H54 (cell line): ENCODE measurements at regions not wholly inside any gene's neighbourhood (a gene's known extent, or its start where the extent isn't known, plus 50 kb on each side); places are given as distances from the start of the nearest gene placed in this dataset.

Source experiments
- DNase-seq: peaks from one replicate; pipeline ENCODE4 v3.0.0; 2011; ENCODE audit warnings: low spot score, mixed read lengths; ENCODE audit not compliant: insufficient read length
- FAIRE-seq: peaks from 3 replicates; lab custom pipeline; 2011; peaks lifted over from hg19 to GRCh38; lab: Jason Lieb, UNC
- POLR2A ChIP-seq: IDR thresholded peaks from 2 replicates; pipeline ENCODE4 v1.6.1; 2011; ENCODE audit warnings: low read depth, mild to moderate bottlenecking, low read length

GRCh38 chr2:121918231-121918630, 162.8 kb downstream of the TSN start:
- no peak for TF ChIP-seq POLR2A
- no peak for DNase-seq
- FAIRE-seq, result no peak

GRCh38 chr2:121919803-121920202, 164.4 kb downstream of the TSN start:
- FAIRE-seq, result no peak
- no peak for TF ChIP-seq POLR2A
- no peak for DNase-seq

- FAIRE-seq, result no peak
- DNase-seq, result no peak
- TF ChIP-seq POLR2A, result no peak
These were observed 170.0 kb downstream of the TSN start for GRCh38 chr2:121925466-121925865.

- no peak for TF ChIP-seq POLR2A
- DNase-seq (no peak), FAIRE-seq (no peak)
These were observed 187.8 kb downstream of the TSN start for GRCh38 chr2:121943285-121943684.

- FAIRE-seq (no peak), DNase-seq (peak; percentile 19)
- no peak for TF ChIP-seq POLR2A
These were observed 188.8 kb downstream of the TSN start for GRCh38 chr2:121944072-121944831.

GRCh38 chr2:121947674-121948073, 192.2 kb downstream of the TSN start:
- no peak for FAIRE-seq
- TF ChIP-seq POLR2A, result no peak

GRCh38 chr2:121949271-121949670, 193.8 kb downstream of the TSN start:
- TF ChIP-seq POLR2A, result no peak
- FAIRE-seq, result no peak
- no peak for DNase-seq

More at GRCh38 chr2:121947674-121948073, 192.2 kb downstream of the TSN start:
- no peak for DNase-seq

- DNase-seq (no peak), FAIRE-seq (no peak)
- no peak for TF ChIP-seq POLR2A
These were observed 200.0 kb downstream of the TSN start for GRCh38 chr2:121955426-121955825.

GRCh38 chr2:121955872-121956271, 200.4 kb downstream of the TSN start:
- FAIRE-seq (no peak), DNase-seq (no peak)
- TF ChIP-seq POLR2A, result no peak

GRCh38 chr2:121960251-121960650, 204.8 kb downstream of the TSN start:
- DNase-seq (no peak), FAIRE-seq (no peak)
- no peak for TF ChIP-seq POLR2A

GRCh38 chr2:121961761-121962160, 206.3 kb downstream of the TSN start:
- TF ChIP-seq POLR2A, result no peak
- DNase-seq, result no peak
- FAIRE-seq, result no peak

- FAIRE-seq (no peak), DNase-seq (no peak)
- no peak for TF ChIP-seq POLR2A
These were observed 210.2 kb downstream of the TSN start for GRCh38 chr2:121965661-121966060.

GRCh38 chr2:121966663-121967062, 211.2 kb downstream of the TSN start:
- no peak for DNase-seq
- no peak for FAIRE-seq
- TF ChIP-seq POLR2A, result no peak

GRCh38 chr2:121969166-121969565, 213.7 kb downstream of the TSN start:
- DNase-seq (no peak), FAIRE-seq (no peak)
- no peak for TF ChIP-seq POLR2A
